K562 (cell line): ENCODE measurements at regions not wholly inside any gene's neighbourhood (a gene's known extent, or its start where the extent isn't known, plus 50 kb on each side); places are given as distances from the start of the nearest gene placed in this dataset.

Experiments
- ARID2 ChIP-seq: fragments of 450-650 bp; IDR thresholded peaks from 2 replicates; pipeline ENCODE4 v1.6.1; 2017; ENCODE audit warnings: antibody characterized with exemption, mild to moderate bottlenecking
- KAT8 ChIP-seq: fragments of 450-650 bp; IDR thresholded peaks from 2 replicates; pipeline ENCODE4 v1.6.1; 2016; ENCODE audit warnings: low read depth, mild to moderate bottlenecking
- NFXL1 ChIP-seq: fragments of 450-650 bp; formaldehyde crosslinking; IDR thresholded peaks from 2 replicates; pipeline ENCODE4 v1.4.0; 2021; ENCODE audit warnings: mild to moderate bottlenecking
- NR3C1 ChIP-seq: sonication (generic); formaldehyde crosslinking; IDR thresholded peaks from 2 replicates; pipeline ENCODE4 v1.8.1; 2022; ENCODE audit warnings: missing genetic modification reagents
- SMARCE1 ChIP-seq: fragments of 450-650 bp; IDR thresholded peaks from 2 replicates; pipeline ENCODE4 v1.7.1; 2016; ENCODE audit warnings: mild to moderate bottlenecking
- SP2 ChIP-seq: IDR thresholded peaks from 2 replicates; pipeline ENCODE4 v1.6.1; 2011; ENCODE audit warnings: mild to moderate bottlenecking, low read depth, low read length, moderate library complexity; ENCODE audit not compliant: poor library complexity, severe bottlenecking; ENCODE audit errors: extremely low read depth
- TCF3 ChIP-seq: sonication (generic); formaldehyde crosslinking; IDR thresholded peaks from 2 replicates; pipeline ENCODE4 v1.4.0; 2020; ENCODE audit warnings: mild to moderate bottlenecking, missing genetic modification reagents
- TEAD1 ChIP-seq, 2 experiments: fragments of 450-650 bp in 1 of 2; sonication (generic) in 1 of 2; formaldehyde crosslinking; IDR thresholded peaks; 2 replicates each; pipeline versions ENCODE4 v1.4.0 to v1.8.0; 2020 to 2022; ENCODE audit warnings: mild to moderate bottlenecking in 2 of 2, missing genetic modification reagents in 1 of 2
- ZC3H4 ChIP-seq: sonication (generic); formaldehyde crosslinking; IDR thresholded peaks from 2 replicates; pipeline ENCODE4 v1.9.0; 2021; ENCODE audit warnings: missing genetic modification reagents, borderline replicate concordance
- TF ChIP-seq, protein P1 (sequence below): sonication (generic); formaldehyde crosslinking; IDR thresholded peaks from 2 replicates; pipeline ENCODE4 v1.8.0; 2022; ENCODE audit warnings: mild to moderate bottlenecking, missing genetic modification reagents, borderline replicate concordance
- TF ChIP-seq, protein P2 (sequence below): fragments of 450-650 bp; IDR thresholded peaks from 2 replicates; pipeline ENCODE4 v1.6.1; 2014; ENCODE audit warnings: low read depth, mild to moderate bottlenecking, moderate library complexity, borderline replicate concordance
- TF ChIP-seq, protein P3 (sequence below): sonication (generic); formaldehyde crosslinking; IDR thresholded peaks from 2 replicates; pipeline ENCODE4 v1.8.0; 2022; ENCODE audit warnings: mild to moderate bottlenecking, missing genetic modification reagents
- TF ChIP-seq, protein P4 (sequence below): fragments of 450-650 bp; IDR thresholded peaks from 2 replicates; pipeline ENCODE4 v1.6.1; 2016; ENCODE audit warnings: low read depth
- TF ChIP-seq, protein P5 (sequence below): sonication (generic); formaldehyde crosslinking; IDR thresholded peaks from 2 replicates; pipeline ENCODE4 v1.8.0; 2022; ENCODE audit warnings: missing genetic modification reagents, mild to moderate bottlenecking, borderline replicate concordance

DNA sequence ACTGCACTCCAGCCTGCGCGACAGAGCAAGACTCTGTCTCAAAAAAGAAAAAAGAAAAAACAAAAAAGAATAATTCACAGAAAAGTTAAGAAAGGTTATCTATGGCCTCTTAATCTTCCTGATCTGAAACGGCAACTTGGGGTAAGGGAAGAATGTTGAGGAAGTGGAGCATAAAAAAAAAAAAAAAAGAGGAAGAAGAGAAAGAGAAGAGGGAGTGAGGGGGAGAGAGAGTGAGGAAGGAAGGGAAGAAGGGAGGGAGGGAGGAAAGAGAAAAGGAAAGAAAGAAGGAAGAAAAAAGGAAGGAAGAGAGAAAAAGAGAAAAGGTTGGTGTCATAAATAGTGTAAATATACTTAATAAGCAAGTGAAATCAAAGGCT, 68.9 kb upstream of the NCOA3 start (continued):
- TF ChIP-seq, protein P1, sequence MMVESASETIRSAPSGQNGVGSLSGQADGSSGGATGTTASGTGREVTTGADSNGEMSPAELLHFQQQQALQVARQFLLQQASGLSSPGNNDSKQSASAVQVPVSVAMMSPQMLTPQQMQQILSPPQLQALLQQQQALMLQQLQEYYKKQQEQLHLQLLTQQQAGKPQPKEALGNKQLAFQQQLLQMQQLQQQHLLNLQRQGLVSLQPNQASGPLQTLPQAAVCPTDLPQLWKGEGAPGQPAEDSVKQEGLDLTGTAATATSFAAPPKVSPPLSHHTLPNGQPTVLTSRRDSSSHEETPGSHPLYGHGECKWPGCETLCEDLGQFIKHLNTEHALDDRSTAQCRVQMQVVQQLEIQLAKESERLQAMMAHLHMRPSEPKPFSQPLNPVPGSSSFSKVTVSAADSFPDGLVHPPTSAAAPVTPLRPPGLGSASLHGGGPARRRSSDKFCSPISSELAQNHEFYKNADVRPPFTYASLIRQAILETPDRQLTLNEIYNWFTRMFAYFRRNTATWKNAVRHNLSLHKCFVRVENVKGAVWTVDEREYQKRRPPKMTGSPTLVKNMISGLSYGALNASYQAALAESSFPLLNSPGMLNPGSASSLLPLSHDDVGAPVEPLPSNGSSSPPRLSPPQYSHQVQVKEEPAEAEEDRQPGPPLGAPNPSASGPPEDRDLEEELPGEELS, result no peak
- TF ChIP-seq KAT8, result no peak
- no peak for TF ChIP-seq TCF3 (CRISPR knock-in tag)
- TF ChIP-seq SMARCE1, result peak; percentile 94
- TF ChIP-seq, protein P2, sequence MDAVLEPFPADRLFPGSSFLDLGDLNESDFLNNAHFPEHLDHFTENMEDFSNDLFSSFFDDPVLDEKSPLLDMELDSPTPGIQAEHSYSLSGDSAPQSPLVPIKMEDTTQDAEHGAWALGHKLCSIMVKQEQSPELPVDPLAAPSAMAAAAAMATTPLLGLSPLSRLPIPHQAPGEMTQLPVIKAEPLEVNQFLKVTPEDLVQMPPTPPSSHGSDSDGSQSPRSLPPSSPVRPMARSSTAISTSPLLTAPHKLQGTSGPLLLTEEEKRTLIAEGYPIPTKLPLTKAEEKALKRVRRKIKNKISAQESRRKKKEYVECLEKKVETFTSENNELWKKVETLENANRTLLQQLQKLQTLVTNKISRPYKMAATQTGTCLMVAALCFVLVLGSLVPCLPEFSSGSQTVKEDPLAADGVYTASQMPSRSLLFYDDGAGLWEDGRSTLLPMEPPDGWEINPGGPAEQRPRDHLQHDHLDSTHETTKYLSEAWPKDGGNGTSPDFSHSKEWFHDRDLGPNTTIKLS, result no peak
- TF ChIP-seq, protein P3, sequence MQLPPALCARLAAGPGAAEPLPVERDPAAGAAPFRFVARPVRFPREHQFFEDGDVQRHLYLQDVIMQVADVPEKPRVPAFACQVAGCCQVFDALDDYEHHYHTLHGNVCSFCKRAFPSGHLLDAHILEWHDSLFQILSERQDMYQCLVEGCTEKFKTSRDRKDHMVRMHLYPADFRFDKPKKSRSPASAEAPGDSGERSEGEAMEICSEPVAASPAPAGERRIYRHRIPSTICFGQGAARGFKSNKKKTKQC (CRISPR knock-in tag), result no peak
- no peak for TF ChIP-seq ZC3H4 (CRISPR knock-in tag)
- TF ChIP-seq NFXL1 (CRISPR knock-in tag), result no peak
- TF ChIP-seq NR3C1, result no peak
- TF ChIP-seq TEAD1 (CRISPR knock-in tag; IDR thresholded peaks at IDR 0.05), result no peak
- TF ChIP-seq, protein P4, sequence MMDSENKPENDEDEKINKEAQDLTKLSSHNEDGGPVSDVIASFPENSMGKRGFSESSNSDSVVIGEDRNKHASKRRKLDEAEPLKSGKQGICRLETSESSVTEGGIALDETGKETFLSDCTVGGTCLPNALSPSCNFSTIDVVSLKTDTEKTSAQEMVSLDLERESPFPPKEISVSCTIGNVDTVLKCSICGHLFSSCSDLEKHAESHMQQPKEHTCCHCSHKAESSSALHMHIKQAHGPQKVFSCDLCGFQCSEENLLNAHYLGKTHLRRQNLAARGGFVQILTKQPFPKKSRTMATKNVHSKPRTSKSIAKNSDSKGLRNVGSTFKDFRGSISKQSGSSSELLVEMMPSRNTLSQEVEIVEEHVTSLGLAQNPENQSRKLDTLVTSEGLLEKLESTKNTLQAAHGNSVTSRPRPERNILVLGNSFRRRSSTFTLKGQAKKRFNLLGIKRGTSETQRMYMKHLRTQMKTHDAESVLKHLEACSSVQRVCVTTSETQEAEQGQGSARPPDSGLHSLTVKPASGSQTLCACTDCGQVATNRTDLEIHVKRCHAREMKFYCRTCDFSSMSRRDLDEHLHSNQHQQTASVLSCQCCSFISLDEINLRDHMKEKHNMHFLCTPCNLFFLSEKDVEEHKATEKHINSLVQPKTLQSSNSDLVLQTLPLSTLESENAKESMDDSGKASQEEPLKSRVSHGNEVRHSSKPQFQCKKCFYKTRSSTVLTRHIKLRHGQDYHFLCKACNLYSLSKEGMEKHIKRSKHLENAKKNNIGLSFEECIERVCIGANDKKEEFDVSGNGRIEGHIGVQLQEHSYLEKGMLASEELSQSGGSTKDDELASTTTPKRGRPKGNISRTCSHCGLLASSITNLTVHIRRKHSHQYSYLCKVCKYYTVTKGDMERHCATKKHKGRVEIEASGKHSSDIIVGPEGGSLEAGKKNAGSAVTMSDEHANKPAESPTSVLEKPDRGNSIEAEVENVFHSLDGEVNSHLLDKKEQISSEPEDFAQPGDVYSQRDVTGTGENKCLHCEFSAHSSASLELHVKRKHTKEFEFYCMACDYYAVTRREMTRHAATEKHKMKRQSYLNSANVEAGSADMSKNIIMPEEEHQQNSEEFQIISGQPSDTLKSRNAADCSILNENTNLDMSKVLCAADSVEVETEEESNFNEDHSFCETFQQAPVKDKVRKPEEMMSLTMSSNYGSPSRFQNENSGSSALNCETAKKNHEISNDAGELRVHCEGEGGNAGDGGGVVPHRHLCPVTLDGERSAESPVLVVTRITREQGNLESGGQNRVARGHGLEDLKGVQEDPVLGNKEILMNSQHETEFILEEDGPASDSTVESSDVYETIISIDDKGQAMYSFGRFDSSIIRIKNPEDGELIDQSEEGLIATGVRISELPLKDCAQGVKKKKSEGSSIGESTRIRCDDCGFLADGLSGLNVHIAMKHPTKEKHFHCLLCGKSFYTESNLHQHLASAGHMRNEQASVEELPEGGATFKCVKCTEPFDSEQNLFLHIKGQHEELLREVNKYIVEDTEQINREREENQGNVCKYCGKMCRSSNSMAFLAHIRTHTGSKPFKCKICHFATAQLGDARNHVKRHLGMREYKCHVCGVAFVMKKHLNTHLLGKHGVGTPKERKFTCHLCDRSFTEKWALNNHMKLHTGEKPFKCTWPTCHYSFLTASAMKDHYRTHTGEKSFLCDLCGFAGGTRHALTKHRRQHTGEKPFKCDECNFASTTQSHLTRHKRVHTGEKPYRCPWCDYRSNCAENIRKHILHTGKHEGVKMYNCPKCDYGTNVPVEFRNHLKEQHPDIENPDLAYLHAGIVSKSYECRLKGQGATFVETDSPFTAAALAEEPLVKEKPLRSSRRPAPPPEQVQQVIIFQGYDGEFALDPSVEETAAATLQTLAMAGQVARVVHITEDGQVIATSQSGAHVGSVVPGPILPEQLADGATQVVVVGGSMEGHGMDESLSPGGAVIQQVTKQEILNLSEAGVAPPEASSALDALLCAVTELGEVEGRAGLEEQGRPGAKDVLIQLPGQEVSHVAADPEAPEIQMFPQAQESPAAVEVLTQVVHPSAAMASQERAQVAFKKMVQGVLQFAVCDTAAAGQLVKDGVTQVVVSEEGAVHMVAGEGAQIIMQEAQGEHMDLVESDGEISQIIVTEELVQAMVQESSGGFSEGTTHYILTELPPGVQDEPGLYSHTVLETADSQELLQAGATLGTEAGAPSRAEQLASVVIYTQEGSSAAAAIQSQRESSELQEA, result peak; percentile 62; the same call in 1 of the 2 replicates
- no peak for TF ChIP-seq SP2
- TF ChIP-seq, protein P5, sequence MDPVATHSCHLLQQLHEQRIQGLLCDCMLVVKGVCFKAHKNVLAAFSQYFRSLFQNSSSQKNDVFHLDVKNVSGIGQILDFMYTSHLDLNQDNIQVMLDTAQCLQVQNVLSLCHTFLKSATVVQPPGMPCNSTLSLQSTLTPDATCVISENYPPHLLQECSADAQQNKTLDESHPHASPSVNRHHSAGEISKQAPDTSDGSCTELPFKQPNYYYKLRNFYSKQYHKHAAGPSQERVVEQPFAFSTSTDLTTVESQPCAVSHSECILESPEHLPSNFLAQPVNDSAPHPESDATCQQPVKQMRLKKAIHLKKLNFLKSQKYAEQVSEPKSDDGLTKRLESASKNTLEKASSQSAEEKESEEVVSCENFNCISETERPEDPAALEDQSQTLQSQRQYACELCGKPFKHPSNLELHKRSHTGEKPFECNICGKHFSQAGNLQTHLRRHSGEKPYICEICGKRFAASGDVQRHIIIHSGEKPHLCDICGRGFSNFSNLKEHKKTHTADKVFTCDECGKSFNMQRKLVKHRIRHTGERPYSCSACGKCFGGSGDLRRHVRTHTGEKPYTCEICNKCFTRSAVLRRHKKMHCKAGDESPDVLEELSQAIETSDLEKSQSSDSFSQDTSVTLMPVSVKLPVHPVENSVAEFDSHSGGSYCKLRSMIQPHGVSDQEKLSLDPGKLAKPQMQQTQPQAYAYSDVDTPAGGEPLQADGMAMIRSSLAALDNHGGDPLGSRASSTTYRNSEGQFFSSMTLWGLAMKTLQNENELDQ (CRISPR knock-in tag), result no peak
- peak; percentile 62; the same call in 1 of the 2 replicates for TF ChIP-seq ARID2
